ENCODE measurements at regions not wholly inside any gene's neighbourhood (a gene's known extent, or its start where the extent isn't known, plus 50 kb on each side); places are given as distances from the start of the nearest gene placed in this dataset.
A peak's percentile ranks its signal among the peaks of the same experiment; 100 is the strongest.

DNA sequence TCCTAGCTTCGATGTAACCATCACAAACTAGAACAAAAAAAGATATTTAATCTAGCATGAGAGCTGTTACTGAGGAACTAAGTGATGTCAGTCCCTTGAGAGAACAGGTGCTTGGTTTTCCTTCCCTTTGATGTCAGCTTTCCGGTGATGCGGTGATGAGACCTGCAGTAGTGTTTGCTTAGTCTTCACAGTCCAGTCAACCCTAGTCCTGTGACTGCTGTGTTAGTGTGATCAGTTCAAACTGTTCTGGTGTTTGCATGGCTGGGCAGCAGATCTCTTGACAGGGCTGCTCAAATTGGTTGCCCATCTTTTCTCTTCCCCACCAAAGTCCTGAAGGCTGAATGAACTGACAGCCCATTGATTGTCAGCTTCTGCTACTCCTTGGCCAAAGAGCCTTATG, 608.6 kb upstream of the DAB2 start:
- Mint-ChIP-seq H3K9me3 (peaks cover 0 to 1% (median 0%) of the 10 kb centered on the region in 8 donors), H3K36me3 (no peaks in the 10 kb centered on the region), H3K27ac (peak overlapping the region in 2 of 7 donors; percentile 37 to 44), H3K4me1 (peaks cover 5 to 9% (median 6%) of the 10 kb centered on the region in 4 donors), H3K4me3 (no peak overlapping the region), H3K27me3 (peaks cover 0 to 4% of the 10 kb centered on the region in 2 donors)
- Histone ChIP-seq H3K27me3 (ENCODE audit: insufficient read depth, low read length) (no peaks in the 10 kb centered on the region), H3K36me3 (ENCODE audit: insufficient read depth, low read length) (no peaks in the 10 kb centered on the region), H3K4me3 (ENCODE audit: low read length in 2 of 2) (no peak overlapping the region), H3K9me3 (ENCODE audit: control insufficient read depth in 1 of 2, low read length in 2 of 2) (no peaks in the 10 kb centered on the region), H3K4me1 (ENCODE audit: insufficient read depth, low read length) (peaks cover 6% of the 10 kb centered on the region), H3K27ac (ENCODE audit: low read depth, low read length) (no peak overlapping the region)
- POLR2A ChIA-PET (ENCODE audit: partially characterized antibody), result no interaction called here
- DNase-seq, result peak; percentile 34 to 51 (median 45)
- CTCF ChIA-PET (ENCODE audit: partially characterized antibody), result no interaction called here
- intact Hi-C loops (cut with micrococcal nuclease), result no loop called here

GRCh38 chr5:40033009-40033408, 608.2 kb upstream of the DAB2 start:
- ChIA-PET CTCF (ENCODE audit: partially characterized antibody) (no interaction called here), POLR2A (ENCODE audit: partially characterized antibody) (no interaction called here)
- Mint-ChIP-seq H3K9me3 (peaks cover 0 to 1% (median 0%) of the 10 kb centered on the region in 8 donors), H3K4me3 (no peak overlapping the region), H3K27ac (peak overlapping the region in 1 of 7 donors; percentile 37), H3K27me3 (peaks cover 0 to 4% of the 10 kb centered on the region in 2 donors), H3K36me3 (no peaks in the 10 kb centered on the region), H3K4me1 (peaks cover 5 to 9% (median 6%) of the 10 kb centered on the region in 4 donors)
- Histone ChIP-seq H3K27me3 (ENCODE audit: insufficient read depth, low read length) (no peaks in the 10 kb centered on the region), H3K9me3 (ENCODE audit: control insufficient read depth in 1 of 2, low read length in 2 of 2) (no peaks in the 10 kb centered on the region), H3K36me3 (ENCODE audit: insufficient read depth, low read length) (no peaks in the 10 kb centered on the region), H3K27ac (ENCODE audit: low read depth, low read length) (no peak overlapping the region), H3K4me3 (ENCODE audit: low read length in 2 of 2) (no peak overlapping the region), H3K4me1 (ENCODE audit: insufficient read depth, low read length) (peaks cover 6% of the 10 kb centered on the region)
- DNase-seq, result no peak
- intact Hi-C loops (cut with micrococcal nuclease), result no loop called here

- no peaks in the 10 kb centered on the region for H3K36me3 ChIP-seq (ENCODE audit: insufficient read depth, low read length)
- ChIA-PET POLR2A (ENCODE audit: partially characterized antibody) (no interaction called here), CTCF (ENCODE audit: partially characterized antibody) (interaction anchor here (0.7 to 1.0 kb wide), 3 partner anchors 10 to 460 kb away, joined by 3 read pairs; no protein-coding TSS in a partner anchor)
- H3K9me3 ChIP-seq (ENCODE audit: control insufficient read depth in 1 of 2, low read length in 2 of 2), result no peaks in the 10 kb centered on the region
- H3K4me3 ChIP-seq (ENCODE audit: low read length in 2 of 2), result no peak overlapping the region
- H3K4me3 Mint-ChIP-seq, result no peak overlapping the region
- H3K36me3 Mint-ChIP-seq, result no peaks in the 10 kb centered on the region
- H3K27me3 Mint-ChIP-seq, result peaks cover 0 to 4% of the 10 kb centered on the region in 2 donors
- H3K4me1 Mint-ChIP-seq, result peaks cover 5 to 9% (median 6%) of the 10 kb centered on the region in 4 donors
- H3K4me1 ChIP-seq (ENCODE audit: insufficient read depth, low read length), result peaks cover 6% of the 10 kb centered on the region
- no peak overlapping the region for H3K27ac ChIP-seq (ENCODE audit: low read depth, low read length)
- no peak for DNase-seq
- peaks cover 0 to 1% (median 0%) of the 10 kb centered on the region in 8 donors for H3K9me3 Mint-ChIP-seq
- H3K27ac Mint-ChIP-seq, result no peak overlapping the region
- H3K27me3 ChIP-seq (ENCODE audit: insufficient read depth, low read length), result no peaks in the 10 kb centered on the region
- intact Hi-C loops (cut with micrococcal nuclease), result no loop called here
Measured at GRCh38 chr5:40030661-40031060, 605.9 kb upstream of the DAB2 start.

DNA sequence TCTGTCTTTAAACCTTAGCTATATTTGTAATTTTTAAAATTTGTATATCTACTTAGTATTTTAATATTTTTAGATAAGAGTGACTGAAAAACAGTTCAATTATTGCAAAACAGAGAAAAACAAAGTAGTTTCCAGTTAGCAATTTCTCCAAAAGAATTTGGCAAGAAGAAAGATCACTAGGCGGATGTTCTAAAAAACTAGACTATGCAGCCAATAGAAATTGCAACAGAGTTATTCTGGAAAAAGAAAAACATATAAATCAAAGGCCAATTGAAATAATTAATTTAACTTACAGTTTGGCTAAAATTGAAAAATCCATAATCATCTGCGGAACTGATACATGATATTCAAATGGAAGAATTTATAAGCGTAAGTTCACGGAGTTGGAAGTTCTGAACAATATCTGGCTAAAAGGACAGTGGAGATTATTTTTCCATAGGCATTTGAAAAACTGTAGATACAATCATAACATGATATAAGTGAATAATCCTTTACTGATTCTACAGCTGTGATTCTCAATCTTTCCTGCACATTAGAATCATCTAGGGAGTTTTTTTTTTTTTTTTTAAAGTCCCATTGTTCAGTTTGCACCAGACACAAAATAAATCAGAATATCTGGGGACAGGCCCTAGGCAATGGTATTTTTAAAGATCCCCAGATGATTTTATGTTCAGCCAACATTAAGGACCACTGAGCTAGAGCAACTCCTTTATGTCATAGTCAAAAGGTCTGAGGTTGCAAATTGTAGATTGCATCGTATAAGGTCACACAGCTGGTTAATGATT, 605.1 kb upstream of the DAB2 start:
- Histone ChIP-seq H3K4me3 (ENCODE audit: low read length in 2 of 2) (no peak overlapping the region), H3K9me3 (ENCODE audit: control insufficient read depth in 1 of 2, low read length in 2 of 2) (no peaks in the 10 kb centered on the region), H3K36me3 (ENCODE audit: insufficient read depth, low read length) (no peaks in the 10 kb centered on the region), H3K27ac (ENCODE audit: low read depth, low read length) (no peak overlapping the region), H3K4me1 (ENCODE audit: insufficient read depth, low read length) (peaks cover 6% of the 10 kb centered on the region), H3K27me3 (ENCODE audit: insufficient read depth, low read length) (no peaks in the 10 kb centered on the region)
- POLR2A ChIA-PET (ENCODE audit: partially characterized antibody), result no interaction called here
- CTCF ChIA-PET (ENCODE audit: partially characterized antibody), result interaction anchor here (0.7 to 0.9 kb wide), 2 partner anchors 9 to 459 kb away, joined by 3 read pairs; no protein-coding TSS in a partner anchor
- Mint-ChIP-seq H3K4me1 (peaks cover 5 to 9% (median 6%) of the 10 kb centered on the region in 4 donors), H3K27ac (no peak overlapping the region), H3K27me3 (peaks cover 0 to 4% of the 10 kb centered on the region in 2 donors), H3K36me3 (no peaks in the 10 kb centered on the region), H3K4me3 (no peak overlapping the region), H3K9me3 (peaks cover 0 to 1% (median 0%) of the 10 kb centered on the region in 8 donors)
- DNase-seq, result no peak
- intact Hi-C loops (cut with micrococcal nuclease), result no loop called here

GRCh38 chr5:40027400-40027799, 602.6 kb upstream of the DAB2 start:
- ChIA-PET POLR2A (ENCODE audit: partially characterized antibody) (no interaction called here), CTCF (ENCODE audit: partially characterized antibody) (no interaction called here)
- H3K4me1 Mint-ChIP-seq, result peaks cover 0 to 4% (median under 1%) of the 10 kb centered on the region in 4 donors
- no peak overlapping the region for H3K4me3 Mint-ChIP-seq
- H3K27me3 ChIP-seq (ENCODE audit: insufficient read depth, low read length), result no peaks in the 10 kb centered on the region
- no peaks in the 10 kb centered on the region for H3K36me3 ChIP-seq (ENCODE audit: insufficient read depth, low read length)
- peaks cover 0 to 1% (median 0%) of the 10 kb centered on the region in 8 donors for H3K9me3 Mint-ChIP-seq
- no peak overlapping the region for H3K27ac Mint-ChIP-seq
- no peaks in the 10 kb centered on the region for H3K9me3 ChIP-seq (ENCODE audit: control insufficient read depth in 1 of 2, low read length in 2 of 2)
- H3K4me1 ChIP-seq (ENCODE audit: insufficient read depth, low read length), result no peaks in the 10 kb centered on the region
- no peak overlapping the region for H3K4me3 ChIP-seq (ENCODE audit: low read length in 2 of 2)
- no peak for DNase-seq
- H3K36me3 Mint-ChIP-seq, result no peaks in the 10 kb centered on the region
- no peak overlapping the region for H3K27ac ChIP-seq (ENCODE audit: low read depth, low read length)
- H3K27me3 Mint-ChIP-seq, result peaks cover 0 to 4% of the 10 kb centered on the region in 2 donors
- intact Hi-C loops (cut with micrococcal nuclease), result no loop called here

- H3K27ac Mint-ChIP-seq, result no peak overlapping the region
Measured at GRCh38 chr5:40025586-40025985, 600.8 kb upstream of the DAB2 start.

DNA sequence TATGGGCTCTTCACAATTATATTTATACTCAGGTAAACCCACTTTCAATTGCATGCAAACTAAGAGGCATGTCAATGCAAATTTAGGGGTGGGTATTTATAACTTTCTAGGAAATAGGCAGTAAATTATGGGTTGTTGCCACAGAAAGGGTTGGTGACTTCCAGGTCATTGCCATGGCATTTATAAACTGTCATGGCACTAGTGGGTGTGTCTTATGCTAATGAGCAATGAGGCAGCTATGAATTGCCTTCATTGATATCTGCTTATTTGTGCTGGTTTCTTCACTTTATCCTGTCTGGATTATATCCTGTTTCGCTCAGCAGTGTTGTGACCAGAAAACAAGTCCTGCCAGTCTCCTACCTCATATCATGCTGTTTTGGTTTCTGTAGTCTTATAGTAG, 597.3 kb upstream of the DAB2 start:
- Mint-ChIP-seq H3K27ac (no peak overlapping the region), H3K9me3 (peaks cover 0 to 1% (median 0%) of the 10 kb centered on the region in 8 donors), H3K4me3 (no peak overlapping the region), H3K27me3 (no peaks in the 10 kb centered on the region), H3K36me3 (no peaks in the 10 kb centered on the region), H3K4me1 (no peaks in the 10 kb centered on the region)
- ChIA-PET POLR2A (ENCODE audit: partially characterized antibody) (no interaction called here), CTCF (ENCODE audit: partially characterized antibody) (interaction anchor here (1.0 kb wide), 1 partner anchor 667 kb away, joined by 3 read pairs; no protein-coding TSS in a partner anchor)
- intact Hi-C loops (cut with micrococcal nuclease), result loop anchor here (5.0 kb wide), 1 partner anchor 715 kb away; no protein-coding TSS in a partner anchor
- H3K4me1 ChIP-seq (ENCODE audit: insufficient read depth, low read length), result no peaks in the 10 kb centered on the region
- H3K9me3 ChIP-seq (ENCODE audit: control insufficient read depth in 1 of 2, low read length in 2 of 2), result no peaks in the 10 kb centered on the region
- no peaks in the 10 kb centered on the region for H3K36me3 ChIP-seq (ENCODE audit: insufficient read depth, low read length)
- no peak overlapping the region for H3K27ac ChIP-seq (ENCODE audit: low read depth, low read length)
- no peak overlapping the region for H3K4me3 ChIP-seq (ENCODE audit: low read length in 2 of 2)
- peak in 1 of 5 donors; percentile 2 for DNase-seq
- H3K27me3 ChIP-seq (ENCODE audit: insufficient read depth, low read length), result no peaks in the 10 kb centered on the region

More at GRCh38 chr5:40025586-40025985, 600.8 kb upstream of the DAB2 start:
- no peak for DNase-seq
- Mint-ChIP-seq H3K36me3 (no peaks in the 10 kb centered on the region), H3K9me3 (no peaks in the 10 kb centered on the region), H3K4me1 (no peaks in the 10 kb centered on the region), H3K4me3 (no peak overlapping the region), H3K27me3 (peaks cover 0 to 3% of the 10 kb centered on the region in 2 donors)
- Histone ChIP-seq H3K4me3 (ENCODE audit: low read length in 2 of 2) (no peak overlapping the region), H3K4me1 (ENCODE audit: insufficient read depth, low read length) (no peaks in the 10 kb centered on the region), H3K36me3 (ENCODE audit: insufficient read depth, low read length) (no peaks in the 10 kb centered on the region), H3K27me3 (ENCODE audit: insufficient read depth, low read length) (no peaks in the 10 kb centered on the region), H3K9me3 (ENCODE audit: control insufficient read depth in 1 of 2, low read length in 2 of 2) (no peaks in the 10 kb centered on the region), H3K27ac (ENCODE audit: low read depth, low read length) (no peak overlapping the region)
- ChIA-PET POLR2A (ENCODE audit: partially characterized antibody) (no interaction called here), CTCF (ENCODE audit: partially characterized antibody) (no interaction called here)
- intact Hi-C loops (cut with micrococcal nuclease), result no loop called here
